ENCODE measurements at regions not wholly inside any gene's neighbourhood (a gene's known extent, or its start where the extent isn't known, plus 50 kb on each side); places are given as distances from the start of the nearest gene placed in this dataset.
"Not testable (repeated sequence)": the region's sequence is repeated elsewhere in the genome, so short reads cannot be mapped to it uniquely, and the experiment has no call there.

DNA sequence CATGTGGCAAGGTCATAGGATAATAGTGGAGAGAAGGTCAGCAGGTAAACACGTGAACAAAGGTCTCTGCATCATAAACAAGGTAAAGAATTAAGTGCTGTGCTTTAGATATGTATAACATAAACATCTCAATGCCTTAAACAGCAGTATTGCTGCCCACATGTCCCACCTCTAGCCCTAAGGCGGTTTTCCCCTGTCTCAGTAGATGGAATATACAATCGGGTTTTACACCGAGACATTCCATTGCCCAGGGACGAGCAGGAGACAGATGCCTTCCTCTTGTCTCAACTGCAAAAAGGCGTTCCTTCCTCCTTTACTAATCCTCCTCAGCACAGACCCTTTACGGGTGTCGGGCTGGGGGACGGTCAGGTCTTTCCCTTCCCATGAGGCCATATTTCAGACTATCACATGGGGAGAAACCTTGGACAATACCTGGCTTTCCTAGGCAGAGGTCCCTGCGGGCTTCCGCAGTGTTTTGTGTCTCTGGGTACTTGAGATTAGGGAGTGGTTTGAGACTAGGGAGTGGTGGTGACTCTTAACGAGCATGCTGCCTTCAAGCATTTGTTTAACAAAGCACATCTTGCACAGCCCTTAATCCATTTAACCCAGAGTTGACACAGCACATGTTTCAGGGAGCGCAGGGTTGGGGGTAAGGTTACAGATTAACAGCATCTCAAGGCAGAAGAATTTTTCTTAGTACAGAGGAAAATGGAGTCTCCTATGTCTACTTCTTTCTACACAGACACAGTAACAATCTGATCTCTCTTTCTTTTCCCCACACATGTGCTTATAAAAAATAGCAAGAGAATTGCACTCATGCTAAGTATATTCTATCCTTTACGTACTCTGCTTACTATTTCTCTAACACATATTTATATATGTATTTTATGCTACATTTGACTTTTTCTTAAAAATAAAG lies 347.7 kb upstream of the TMEFF2 start:
- DNase-seq, result not testable (repeated sequence)

DNA sequence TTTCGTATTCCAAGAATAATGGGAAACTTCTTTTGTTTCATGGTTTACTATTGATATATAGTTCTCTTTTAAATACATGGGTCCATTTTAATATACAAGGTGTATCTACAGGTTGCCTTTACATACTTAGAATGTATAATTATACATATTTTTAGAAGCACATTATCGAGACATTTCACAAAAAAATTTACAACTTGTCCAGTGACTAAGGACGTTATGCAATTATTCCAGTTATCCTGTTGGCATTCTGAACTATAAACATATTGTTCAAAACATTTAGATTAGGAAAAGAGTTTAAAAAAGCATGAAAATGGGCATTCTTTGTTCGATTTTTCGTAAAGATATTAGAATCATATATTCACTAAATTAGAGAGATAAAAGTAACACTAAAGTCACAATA lies 344.6 kb upstream of the TMEFF2 start:
- no peak for DNase-seq

DNA sequence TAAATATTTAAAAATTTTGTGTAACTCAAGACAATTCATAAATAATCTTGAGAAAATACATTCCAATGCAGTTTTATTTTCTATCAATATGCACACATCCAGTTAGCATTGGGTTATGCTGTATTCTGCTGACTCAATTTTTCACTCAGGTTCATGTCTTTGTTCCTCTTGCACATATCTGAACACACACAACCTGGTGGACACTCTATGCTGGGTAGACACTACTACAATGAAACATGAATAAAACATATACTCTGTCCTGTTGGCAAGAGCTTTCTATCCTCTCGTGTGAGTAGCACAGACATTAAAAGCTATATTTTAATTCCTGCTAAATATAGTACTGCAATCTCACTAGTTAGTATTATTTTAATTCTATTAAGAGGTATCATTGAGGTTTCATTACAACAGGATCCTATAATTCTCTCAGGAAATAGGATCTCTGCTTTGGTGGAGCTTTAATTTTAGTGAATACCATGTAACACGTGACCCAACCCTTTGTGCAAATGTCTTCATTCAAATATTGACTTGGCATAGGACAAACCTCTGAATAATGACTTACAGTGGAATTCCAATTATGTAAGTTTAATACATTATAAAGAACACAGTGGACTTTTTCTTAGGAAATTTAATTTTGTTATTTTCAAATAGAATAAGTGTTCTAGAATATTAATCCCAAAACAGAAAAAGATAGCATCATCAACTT lies 342.3 kb upstream of the TMEFF2 start:
- no peak for DNase-seq

DNA sequence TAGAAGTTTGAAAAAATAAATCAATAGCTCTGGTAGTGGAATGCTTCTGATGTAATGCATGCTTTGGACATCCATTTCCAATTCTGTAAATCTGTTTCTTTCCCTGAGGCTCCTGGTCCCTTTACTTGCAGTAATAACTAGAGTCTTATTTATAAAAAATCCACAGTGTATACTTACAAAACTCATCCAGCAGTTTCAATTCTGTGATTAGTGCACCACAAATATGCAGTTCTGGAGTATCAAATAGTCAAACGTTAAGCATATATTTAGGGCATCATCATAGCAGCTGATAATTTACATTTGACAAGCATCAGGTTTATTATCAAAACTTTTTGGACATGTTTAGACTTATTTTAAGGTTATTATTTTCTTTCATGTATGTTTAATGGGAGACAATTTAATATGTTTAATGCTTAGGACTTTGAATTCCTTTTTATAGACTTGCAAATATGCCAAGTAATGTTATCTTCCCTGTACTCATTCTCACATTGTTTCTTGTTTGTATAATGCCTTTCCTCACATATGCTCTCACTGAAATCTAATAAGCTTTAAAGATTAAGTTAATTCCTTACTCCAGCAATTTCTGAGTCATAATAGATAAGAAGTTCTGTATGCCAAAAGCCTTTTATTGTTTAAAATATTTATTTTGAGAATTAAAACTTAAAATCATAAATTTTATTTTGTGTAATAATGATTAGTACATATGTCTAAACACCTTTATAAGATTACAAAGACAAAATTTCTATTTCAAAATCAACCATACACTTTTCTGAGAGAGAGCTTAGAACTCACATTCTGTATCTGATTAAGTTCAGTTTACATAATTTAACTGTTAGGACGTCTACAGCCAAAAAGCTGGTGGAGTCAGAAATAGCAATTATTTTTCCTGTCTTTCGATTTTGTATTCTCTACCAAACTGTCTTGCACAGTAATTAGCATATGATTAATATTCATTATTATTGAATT lies 341.5 kb upstream of the TMEFF2 start:
- DNase-seq, result no peak

DNA sequence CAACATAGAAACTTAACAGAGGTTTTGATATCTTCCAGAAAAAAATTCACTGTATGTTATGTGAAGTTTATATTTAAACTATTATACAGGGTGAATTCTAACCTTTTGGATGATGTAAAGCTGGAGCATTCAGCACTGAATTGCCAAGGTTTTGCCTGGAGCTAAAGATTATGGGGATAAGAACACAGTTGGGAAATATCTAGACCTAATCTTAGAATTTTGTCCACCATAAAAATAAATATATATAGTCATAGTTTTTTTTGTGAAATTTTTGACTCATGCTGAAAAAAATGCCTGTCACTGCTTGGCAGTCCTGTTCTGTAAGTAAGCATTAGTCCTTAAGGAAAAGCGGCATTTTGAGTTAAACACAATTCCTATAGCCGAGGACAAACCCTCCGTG lies 339.3 kb upstream of the TMEFF2 start:
- DNase-seq, result no peak

DNA sequence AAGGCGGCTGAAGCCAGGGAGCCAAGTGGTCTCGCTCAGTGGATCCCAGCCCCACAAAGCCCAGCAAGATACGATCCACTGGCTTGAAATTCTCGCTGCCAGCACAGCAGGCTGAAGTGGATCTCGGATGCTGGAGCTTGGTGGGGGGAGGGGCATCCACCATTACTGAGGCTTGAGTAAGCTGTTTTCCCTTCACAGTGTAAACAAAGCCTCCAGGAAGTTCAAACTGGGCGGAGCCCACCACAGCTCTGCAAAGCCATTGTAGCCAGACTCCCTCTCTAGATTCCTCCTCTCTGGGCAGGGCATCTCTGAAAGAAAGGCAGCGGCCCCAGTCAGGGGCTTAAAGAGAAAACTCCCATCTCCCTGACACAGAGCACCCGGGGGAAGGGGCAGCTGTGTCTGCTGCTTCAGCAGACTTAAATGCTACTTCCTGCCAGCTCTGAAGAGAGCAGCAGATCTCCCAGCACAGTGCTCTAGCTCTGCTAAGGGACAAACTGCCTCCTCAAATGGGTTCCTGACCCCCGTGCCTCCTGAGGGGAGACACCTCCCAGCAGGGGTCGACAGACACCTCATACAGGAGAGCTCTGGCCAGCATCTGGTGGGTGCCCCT lies 330.0 kb upstream of the TMEFF2 start:
- not testable (repeated sequence) for DNase-seq

DNA sequence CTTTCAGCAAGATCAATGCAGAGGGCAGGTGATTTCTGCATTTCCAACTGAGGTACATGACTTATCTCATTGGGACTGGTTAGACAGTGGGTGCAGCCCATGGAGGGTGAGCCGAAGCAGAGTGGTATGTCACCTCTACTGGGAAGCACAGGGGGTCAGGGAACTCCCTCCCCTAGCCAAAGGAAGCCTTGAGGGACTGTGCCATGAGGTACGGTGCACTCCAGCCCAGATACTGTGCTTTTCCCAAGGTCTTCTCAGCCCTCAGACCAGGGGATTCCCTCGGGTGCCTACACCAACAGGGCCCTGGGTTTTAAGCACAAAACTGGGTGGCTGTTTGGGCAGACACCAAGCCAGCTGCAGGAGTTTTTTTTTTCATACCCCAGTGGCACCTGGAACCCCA lies 329.5 kb upstream of the TMEFF2 start:
- not testable (repeated sequence) for DNase-seq

DNA sequence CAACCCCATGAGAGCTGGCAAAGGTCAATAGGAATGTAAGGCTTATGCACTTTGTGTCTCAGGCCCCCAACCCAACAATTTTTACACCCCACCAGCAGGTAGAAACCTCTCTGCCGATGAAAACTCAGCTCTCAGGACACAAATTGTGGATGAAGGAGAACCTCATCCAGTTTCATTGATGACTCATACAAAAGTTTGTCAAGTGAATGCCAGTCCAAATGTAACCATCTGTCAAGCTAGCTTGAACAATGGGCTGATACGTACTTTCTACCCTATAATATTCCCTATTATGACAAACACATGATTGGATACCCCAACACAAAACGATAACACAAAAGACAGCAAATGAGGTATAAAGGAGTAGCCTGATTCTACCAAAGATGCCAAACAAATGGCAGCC lies 321.2 kb upstream of the TMEFF2 start:
- DNase-seq, result no peak

DNA sequence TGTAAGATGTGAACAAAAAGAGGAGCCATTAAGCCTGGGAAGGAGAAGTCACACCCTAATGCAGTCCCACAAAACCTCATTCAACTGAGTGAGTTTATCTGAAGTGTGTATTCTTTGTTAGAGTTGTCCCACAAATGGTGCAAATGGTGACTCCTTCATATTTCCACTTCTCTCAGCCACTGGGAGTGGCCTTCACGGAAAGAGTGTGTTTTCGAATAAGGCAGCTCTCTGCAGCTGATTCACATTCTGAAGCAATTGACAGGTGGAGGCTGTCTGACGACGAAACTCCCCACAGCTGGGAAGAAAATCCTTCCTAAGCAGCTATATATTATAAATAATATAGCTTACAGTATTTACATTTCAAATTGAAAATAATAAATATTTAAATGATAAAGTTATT lies 318.8 kb upstream of the TMEFF2 start:
- DNase-seq, result no peak

DNA sequence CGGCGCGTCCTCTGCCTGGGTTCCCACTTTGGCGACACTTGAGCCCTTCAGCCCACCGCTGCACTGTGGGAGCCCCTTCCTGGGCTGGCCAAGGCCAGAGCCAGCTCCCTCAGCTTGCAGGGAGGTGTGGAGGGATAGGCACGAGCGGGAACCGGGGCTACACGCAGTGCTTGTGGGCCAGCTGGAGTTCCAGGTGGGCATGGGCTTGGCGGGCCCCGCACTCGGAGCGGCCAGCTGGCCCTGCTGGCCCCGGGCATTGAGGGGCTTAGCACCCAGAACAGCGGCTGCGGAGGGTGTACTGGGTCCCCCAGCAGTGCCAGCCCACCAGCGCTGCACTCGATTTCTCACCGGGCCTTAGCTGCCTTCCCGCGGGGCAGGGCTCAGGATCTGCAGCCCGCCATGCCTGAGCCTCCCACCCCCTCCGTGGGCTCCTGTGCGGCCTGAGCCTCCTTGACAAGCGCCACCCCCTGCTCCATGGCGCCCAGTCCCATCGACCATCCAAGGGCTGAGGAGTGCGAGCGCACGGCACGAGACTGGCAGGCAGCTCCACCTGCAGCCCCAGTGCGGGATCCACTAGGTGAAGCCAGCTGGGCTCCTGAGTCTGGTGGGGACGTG lies 313.2 kb upstream of the TMEFF2 start:
- DNase-seq, result not testable (repeated sequence)

DNA sequence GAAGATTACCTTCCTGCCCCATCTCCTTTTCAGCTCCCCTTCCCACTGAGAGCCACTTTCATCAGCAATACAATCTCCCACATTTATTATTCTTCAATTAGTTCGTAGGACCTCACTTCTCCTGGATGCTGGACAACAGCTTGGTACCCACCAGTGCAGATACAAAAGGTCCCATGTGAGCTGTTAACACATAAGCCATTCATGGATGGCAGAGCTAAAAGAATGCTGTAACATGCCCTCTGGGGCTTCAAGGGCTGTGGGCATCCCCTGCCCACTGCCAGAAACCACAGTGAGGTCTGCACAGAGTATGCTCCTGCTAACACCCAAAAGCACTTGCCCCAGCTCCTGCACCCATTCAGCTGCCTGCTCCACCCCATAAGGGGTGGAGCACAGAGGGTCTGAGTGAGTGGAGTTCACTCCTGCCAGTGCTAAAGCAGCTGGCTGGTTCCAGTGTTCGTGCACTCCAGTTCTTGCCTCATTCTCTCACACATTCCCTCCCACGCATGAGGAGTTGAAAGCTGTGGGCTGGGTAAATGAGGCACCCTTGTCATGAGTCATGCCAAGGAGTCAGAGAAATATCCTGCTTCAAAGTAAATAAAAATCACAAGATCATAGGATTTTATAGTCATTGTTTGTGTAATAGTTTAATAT lies 305.9 kb upstream of the TMEFF2 start:
- peak; percentile 31 for DNase-seq

DNA sequence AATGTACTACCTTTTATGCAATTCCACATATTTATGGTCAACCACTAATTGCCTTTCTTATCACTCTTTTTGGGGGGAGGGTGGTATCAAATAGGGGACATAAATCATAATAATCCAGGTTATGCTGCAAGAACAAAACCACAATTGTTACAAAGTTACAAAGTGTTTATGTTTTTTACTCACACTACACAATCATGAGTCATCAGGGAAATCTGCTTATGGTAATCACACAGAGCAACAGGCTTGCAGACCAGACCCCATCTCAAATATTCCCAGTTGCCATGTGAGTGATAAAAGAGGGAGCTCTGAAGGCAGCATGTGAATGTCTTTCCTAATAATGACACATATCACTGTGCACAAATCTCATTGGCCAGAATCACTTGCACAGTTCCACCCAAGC lies 304.7 kb upstream of the TMEFF2 start:
- DNase-seq, result no peak

DNA sequence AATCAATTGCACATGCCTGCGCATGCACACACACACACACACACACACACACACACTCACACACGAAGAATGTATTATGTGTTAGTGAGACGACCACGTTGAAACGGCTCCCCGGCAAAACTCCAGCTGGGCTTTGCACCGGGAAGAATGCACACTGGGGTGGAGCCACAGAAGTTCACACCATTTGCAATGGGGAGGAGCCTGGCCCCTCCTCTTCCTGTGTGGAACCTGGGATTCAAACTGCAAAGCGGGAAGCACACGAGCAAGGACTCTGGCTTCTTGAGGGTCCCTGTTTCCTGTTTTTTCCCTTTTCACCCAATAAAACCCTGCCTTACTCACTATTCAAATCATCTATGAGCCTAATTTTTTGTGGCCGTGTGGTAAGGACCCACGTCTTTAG lies 304.0 kb upstream of the TMEFF2 start:
- peak; percentile 7 for DNase-seq

DNA sequence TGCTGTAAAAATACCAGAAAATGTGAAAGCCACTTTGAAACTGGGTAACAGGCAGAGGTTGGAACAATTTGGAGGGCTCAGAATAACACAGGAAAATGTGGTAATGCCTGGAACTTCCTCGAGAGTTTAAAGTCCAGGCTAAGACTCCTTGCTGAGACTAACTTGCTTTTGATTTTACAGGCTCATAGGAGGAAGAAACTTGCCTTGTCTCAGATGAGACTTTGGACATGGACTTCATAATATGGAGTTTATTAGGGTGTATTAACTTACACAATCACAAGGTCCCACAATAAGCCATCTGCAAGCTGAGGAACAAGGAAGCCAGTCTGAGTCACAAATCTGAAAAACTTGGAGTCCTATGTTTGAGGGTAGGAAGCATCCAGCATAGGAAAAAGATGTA lies 293.4 kb upstream of the TMEFF2 start:
- DNase-seq, result not testable (repeated sequence)

DNA sequence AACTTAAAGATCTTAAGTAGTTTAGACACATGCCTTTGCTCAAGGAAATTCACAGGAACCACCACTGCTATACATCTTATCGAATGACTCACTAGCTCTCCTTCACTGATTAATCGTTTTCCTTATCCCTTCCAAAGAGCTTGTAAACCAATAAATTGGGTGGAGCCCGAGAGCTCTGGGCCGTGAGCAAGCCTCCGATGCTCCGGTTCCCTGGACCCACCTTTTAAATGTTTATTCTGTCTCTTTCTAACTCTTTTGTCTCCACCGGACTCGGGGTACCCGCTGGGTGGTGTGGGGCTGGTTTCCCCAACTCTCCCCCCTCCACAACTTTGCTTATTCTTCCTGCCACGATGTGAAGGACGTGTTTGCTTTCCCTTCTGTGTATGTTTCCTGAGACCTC lies 292.9 kb upstream of the TMEFF2 start:
- no peak for DNase-seq

DNA sequence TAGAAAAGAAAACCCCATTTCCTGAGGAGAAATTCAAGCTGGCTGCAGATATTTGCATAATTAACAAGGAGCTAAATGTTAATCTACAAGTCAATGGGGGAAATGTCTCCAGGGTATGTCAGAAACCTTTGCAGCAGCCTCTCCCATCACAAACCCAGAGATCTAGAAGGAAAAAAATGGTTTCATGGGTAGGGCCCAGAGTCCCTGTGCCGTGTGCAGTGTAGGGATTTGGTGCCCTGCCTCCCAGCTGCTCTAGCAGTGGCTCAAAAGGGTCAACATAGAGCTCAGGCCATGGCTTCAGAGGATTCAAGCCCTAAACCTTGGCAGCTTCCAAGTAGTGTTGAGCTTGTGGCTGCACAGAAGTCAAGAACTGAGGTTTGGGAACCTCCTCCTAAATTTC lies 290.2 kb upstream of the TMEFF2 start:
- DNase-seq, result no peak

DNA sequence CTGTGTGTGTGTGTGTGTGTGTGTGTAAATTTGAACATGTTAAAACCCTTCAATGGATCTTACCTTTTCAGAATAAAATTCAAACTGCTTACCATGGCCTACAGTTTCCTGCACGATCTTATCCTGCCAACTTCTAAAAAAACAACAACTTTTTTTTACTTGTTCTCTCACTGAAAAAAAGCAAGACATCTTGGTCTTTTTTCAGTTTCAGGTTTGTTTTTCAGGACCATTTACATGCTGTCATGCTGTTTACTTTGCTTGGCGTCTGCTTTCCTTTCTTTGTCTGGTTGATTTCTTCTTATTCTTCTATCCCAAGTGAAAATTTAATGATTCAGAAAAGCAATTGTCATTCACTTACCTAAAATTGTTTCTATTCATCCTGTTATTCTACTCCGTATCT lies 286.3 kb upstream of the TMEFF2 start:
- no peak for DNase-seq

DNA sequence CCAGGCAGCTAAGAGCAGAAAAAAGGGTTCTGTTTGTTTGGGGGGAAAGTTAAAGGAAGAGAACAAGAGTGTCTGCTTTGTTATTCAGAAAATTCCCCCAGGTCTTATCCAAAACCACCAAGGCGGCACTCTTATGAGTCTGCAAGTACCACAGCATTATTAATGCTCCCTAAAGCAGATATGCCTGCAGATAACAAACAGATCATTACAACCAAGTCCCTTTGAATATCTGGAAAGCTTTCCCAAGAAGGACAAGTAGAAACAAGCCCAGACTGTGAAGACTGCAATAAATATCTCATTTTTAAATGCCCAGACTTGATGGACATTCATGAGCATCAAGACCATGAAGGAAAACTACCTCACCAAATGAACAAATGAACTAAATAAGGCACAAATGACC lies 278.6 kb upstream of the TMEFF2 start:
- no peak for DNase-seq

DNA sequence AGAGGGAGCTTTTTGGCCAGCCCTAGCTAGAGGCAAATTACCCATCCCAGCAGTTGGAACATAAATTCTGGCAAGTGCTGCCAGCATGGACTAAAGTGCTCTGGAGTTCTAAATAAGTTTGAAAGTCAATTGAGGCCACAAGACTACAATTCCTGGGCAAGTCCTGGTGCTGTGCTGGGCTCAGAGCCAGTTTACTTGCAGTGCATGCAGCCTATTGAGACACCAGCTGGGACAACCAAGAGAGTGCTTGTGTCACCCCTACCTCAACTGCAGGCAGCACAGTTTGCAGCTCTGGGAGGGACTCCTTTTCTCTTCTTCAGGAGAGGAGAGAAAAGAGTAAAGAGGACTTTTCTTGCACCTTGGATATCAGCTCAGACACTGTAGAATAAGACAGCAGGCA lies 277.2 kb upstream of the TMEFF2 start:
- DNase-seq, result no peak

DNA sequence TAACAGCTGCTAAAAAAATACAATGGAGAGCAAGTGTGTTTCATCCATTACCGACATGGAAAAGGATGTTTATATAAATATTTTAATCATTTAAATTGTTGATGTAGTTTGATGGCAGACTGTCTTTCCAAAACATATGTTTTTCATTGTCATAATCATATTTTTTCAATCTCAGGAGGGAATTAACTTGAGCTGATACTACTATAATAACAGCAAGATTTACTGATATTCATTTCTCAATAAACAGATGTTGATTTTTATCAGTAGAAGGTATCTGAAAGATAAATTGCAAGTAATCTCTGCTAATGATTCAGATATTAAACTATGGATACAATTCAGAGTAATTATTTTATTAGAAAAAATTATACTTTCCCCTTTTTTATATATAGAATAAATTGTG lies 274.9 kb upstream of the TMEFF2 start:
- no peak for DNase-seq

DNA sequence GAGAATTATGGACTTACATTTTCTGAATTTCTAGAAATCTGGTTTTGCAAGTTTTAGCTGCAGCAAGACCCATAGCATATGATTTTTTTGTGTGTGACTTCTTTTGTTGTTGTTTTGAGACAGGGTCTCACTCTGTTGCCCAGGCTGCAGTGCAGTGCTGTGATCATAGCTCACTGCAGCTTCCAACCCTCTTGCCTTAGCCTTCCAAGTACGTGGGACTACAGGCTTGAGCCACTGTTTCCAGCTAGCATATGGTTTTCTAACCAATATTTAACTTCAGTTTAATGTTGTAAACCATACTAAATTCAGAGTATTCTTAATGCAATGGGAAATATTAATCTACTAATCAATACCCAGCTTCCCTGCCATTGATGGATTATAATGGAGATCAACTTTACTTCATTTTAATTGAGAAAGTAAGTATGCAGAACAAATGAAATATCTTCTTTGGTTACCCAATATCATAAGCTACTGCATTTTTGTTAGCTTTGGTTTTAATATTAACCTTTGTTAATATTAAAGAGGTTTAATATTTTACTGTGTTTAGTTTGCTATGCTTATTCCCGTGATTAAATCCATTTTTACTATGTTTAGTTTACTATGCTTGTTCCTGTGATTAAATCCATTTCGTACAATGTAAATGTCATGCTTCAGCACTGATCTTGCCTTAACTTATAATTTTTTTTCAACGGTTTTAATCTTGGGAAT lies 273.4 kb upstream of the TMEFF2 start:
- DNase-seq, result no peak
